Activated CD8-positive, alpha-beta memory T cell treated with anti-CD3 and anti-CD28 coated beads for 24 hours (primary cell): ENCODE measurements at regions not wholly inside any gene's neighbourhood (a gene's known extent, or its start where the extent isn't known, plus 50 kb on each side); places are given as distances from the start of the nearest gene placed in this dataset.

ENCODE experiments used
- DNase-seq: peaks from one replicate; pipeline ENCODE4 v3.0.0-alpha.2; 2020

DNA sequence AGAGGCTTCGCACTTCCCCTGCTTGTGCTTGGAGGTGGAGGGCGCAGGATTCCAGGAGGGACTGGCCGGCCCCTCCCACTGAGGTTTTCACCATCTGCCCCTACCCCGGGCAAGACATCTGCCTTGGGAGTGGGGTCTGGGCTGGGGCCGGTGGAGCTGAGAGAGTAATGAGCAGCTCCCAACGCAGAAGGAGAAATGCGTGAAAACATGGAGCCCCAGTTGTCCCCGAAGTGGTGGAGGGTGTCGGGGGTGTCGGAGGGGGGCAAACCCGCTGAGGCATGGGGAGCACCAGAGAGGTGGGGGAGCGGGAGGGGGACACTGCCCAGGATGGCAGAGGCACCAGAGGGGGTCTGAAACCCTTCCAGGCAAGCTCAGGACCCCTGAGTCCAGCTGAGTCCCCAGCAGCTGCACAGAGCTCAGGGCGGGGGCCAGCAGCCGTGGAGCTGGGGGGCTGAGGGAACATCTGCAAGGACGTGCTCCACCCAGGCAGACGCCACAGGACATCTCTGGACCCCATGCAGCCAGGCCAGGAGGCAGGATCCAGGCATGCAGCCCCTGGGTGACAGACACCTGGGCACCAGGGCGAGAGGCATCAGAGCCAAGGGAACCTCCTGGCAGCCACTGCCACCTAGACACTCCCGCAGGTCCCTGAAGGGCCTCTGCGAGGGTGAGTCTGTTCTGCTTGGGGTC, 110.6 kb downstream of the SIK1 start:
- no peak for DNase-seq

DNA sequence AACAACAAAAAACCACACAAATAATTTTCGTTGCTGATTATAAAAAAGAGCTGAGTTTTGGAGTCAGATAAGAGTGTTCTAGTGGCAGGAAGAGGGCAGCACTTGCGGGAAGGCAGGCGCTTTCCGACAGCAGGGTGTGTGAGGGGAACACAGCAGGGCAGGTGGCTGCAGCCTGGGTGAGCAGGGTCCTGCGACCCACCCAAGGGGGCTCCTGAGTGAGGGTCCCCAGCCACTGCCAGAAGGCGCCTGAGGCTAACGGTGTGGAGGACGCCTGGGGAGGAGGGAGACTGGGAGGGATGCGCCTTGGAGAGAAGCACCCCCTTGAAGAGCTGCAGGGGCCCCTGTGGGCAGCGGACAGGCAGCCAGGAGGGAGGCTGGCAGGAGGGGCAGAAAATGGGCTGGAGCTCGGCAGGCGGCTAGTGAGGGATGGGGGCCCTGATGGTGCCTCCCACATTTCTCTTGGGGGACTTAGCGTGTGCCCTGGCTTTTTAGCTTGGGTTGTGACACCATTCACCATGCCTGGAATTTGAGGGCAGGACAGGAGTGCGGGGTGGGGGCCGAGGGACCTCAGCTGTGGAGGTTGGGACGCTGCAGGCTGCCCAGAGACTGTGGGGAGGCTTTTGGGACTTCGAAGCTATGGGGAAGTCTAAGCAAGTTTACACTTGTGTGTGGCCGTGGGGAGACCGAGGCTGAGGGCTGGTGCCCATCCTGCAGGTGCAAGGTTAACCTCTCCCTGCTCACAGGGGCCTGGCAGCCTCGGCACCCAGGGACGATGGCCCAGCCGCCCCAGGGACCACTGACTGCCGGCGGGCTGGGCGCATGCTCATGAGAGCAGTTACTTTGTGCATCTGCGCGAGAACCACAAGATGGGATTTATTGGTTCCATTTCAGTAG, 111.4 kb downstream of the SIK1 start:
- no peak for DNase-seq

DNA sequence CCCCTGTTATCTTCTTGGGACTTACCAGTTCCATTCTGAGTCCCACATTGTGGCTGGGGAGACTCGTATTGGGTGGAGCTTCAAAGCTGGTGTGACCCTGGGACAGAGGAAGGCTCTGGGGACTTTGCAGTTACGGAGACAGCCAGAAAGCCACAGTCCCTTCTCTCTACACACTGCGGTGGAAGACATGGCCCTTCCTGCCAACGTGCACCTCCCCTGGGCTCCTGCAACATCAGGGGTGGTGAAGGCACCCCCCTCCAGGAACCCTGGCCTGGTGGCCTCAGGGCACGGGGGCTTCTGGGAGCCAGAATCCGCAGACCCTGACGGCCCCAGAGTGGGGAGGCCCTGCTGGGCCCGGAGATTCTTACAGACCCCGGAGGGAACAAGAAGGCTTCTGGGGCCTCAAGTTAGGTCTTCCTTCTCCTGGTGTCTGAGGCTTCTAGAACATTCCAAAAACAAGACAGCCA, 113.0 kb downstream of the SIK1 start:
- DNase-seq = no peak

DNA sequence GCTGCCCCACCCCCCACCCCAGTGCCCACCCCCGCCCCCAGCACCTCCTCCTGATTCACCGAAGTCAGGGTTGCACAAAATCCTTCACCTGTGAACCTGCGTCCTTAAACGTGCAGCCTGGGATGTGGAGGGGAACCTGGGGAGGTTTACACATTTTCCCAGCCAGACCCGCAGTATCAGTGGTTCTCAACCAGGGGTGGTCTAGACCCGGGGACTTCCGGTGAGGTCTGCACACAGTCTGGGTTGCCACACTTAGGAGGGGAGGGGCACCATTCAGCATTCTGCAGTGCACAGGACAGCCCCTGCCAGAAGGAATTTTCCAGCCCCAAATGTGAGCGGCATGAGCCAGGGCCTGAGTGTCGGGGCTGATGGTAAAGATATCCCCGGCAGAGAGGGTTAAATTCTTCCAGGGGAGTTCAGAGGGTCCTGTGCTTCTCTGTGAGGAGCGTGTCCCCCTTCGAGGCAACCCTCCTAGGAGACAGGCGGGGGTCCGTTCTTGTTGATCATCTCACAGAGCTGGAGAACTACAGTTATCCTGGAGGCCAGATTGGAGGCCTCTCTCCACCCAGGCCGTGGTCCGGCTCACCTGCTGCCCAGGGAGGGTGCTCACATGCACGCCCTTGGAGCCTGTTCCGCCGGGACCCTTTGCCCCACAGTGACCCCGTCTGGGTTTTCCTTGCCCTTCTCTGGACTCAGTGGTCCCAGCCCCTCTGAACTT, 113.6 kb downstream of the SIK1 start:
- no peak for DNase-seq

DNA sequence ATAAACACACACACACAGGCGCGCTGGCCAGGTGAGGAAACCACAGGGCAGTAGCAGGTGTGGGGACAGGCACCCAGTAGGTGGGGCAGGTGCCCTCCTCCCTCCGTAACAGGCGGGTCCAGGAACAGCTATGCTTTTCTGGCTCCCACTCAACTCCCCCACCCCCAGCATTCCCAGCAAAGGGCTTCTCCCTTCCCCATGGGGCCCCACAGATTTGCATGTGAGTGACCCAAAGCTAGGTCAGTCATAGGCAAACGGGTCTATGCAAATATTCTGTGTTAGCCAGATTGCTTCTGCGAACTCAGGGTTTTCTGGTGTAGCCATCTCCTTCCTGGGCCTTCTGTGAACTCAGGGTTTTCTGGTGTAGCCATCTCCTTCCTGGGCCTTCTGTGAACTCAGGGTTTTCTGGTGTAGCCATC, 114.2 kb downstream of the SIK1 start:
- no peak for DNase-seq

DNA sequence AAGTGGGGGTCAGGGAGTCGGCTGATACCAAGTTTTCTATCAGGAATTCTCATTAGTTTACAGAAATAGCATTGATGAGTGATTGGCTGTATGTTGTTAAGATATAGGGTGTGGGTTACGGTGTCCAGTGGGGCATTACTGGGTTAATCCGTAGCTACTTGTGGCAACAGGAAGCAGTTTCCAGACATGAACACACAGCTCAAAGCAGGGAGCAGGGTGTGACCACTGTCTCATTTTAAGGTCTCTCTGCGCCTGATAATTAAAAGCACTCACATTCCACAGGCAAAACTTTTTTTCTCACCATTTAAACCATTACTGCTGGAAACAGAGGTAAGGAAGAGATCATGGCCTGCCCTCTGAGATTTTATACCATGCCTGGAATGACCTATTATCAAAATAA, 114.9 kb downstream of the SIK1 start:
- no peak for DNase-seq

DNA sequence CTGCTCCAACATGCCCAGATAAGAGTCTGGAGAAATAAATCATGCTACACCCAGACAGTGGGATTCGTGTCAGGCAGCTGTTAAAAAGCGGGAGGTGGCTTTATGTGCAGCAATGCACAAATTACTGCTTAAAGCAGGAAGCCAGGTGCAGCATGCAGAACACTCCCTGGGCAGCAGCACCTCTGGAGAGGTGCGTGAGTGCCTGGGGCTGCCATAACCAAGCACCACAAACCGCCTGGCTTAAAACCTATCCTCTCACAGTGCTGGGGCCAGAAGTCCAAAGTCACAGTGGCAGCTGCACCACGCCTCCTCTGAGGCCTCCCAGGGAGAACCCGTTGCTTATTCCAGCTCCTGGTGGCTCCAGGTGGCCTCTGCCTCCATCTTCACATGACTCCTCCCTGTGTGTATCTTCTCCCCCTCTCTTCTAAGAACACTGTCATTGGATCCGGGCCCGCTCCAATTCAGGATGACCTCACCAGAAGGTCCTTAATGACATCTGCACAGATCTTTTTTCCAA, 115.6 kb downstream of the SIK1 start:
- DNase-seq = no peak

DNA sequence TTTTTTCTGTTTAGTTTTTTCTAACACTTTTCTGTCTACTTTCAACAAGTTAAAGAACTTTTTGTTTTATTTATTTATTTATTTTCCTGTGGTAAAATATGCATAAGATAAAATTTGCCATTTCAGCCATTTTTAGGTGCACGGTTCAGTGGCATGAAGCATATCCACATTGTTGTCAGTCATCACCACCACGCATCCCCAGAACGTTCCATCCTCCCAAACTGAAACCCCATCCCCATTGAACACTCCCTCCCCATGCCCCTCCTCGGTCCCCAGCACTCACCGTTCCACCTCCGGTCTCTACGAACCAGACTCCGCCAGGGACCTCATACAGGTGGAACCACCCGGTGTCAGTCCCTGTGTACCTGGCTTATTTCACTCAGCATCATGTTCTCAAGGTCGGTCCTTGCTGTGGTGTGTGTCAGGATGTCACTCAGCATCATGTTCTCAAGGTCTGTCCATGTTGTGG, 118.1 kb downstream of the SIK1 start:
- no peak for DNase-seq

DNA sequence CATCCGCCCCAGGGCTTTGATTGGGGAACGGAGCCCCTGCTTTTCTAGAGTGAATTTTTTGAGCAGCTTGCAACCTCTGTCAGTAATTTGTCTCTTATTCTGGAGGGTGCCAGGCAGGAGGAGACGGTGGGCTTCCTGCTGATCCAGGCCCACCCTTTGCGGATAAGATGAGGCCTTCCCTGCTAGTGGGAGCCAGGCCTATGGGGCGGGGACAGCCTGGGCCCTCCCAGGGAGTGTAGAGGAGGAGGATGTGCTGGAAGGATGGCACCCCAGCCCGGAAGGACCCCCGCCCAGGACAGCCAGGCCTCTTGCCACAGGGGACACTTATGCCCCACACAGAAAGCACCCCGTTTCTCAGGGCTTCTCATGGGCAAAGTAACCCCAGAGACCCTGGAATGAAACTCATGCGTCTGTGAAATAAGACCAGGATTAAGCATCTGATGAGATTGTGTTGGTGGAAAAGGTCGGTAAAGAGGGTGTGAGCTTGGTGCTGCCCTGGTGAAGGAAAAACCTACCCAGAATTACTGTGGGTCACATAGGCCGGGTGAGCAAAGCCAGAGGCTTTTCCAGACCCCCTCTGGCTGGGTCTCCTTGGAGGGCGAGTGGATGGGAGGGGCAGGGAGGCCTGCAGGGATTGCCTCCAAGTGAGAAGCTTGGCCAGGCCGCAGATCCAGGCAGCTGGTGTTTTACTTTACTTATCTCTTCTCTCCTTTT, 118.7 kb downstream of the SIK1 start:
- DNase-seq = no peak

DNA sequence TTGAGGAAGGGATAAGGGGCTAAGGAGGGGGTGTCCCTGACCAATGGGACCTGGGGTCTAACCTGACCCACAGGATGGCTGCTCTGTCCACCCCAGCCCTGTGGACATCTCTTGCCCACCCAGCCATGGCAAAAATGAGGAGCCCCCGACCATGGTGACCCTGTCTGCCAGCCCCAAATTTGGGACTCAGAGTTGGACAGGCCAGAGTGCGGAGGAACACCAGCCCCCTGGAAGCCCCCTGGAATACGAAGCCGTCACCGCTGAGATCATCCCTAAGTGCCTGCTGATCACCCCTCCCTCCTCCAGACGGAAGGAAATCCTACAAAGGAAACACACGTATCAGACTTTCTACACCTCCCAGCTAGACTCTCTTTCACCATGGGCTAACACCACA, 119.3 kb downstream of the SIK1 start:
- no peak for DNase-seq

DNA sequence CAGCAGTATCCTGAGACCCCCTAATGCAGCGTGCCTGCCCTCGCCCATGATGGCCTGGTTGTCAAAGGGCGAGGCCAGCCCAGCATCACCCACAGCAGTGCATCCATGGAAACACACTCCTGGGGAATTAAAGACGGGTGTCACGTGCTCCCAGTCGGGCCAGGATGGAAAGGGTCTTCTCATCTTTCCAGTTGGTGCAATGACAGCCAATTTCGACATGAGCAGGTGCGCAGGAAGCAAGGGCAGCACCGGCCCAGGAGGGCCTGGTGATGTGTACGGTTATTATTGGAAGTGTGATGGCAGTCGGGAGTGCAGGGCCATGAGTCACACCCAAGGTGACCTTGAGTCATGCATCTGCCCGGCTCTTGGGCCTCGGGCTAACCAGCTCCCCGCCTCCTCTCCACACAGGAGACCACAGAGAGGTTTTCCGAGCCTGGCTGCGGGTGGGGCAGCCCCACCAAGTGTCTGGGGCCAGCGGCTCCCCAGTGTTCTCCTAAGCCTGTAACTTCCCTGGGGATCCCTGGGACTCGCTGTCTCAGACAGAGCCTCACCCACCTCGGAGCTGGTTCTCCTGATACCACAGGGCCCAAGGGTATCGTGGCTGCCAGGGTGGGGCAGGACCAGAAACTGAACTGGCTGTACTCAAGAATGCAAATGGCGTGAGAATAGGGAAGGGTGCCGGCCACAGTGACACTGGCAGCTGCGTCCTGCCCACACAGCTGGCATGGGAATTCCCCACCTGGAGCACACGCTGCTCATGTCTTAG, 119.8 kb downstream of the SIK1 start:
- DNase-seq = no peak

DNA sequence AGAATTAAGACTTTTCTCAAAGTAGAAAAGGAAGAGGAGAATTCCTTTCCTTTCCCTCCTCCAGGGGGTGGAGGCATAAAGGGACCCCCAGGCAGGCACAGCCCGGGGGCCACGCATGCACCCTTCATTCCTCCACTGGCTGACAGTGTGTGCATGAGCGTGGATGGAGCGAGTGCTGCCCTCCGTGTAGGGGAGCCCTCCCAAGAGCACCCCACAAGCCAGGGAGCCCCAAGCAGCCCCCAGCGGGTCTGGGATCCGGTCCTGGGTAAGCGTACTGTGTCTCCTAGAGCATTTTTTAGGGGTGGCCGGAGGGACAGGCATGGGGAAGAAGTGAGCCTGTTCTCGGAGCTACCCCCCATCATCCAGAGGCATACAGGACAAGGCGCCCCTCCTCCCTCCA, 120.5 kb downstream of the SIK1 start:
- DNase-seq = no peak

DNA sequence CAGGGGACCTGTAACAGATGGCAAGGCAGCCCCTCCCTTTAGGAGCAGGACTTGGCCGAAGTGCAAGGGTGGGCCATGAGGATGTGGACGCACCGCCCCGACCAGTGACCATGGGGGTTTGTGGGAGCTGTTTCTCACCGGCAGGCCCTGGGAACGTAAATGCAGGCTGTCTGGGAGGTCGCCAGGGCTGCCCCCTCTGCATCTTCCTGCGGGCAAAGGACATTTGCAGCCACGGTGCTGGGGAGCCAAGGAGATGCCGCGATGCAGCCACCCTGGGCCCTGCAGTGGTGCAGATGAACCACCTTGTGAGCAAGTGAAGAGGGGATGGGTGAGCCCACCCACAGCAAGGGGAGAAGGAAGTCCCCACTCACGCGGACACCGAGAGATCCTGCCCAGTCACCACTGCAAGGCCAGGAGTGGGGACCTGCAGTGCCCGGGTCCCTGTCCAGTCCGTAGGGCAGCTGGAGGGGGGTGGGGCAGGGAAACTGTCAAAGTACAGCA, 121.1 kb downstream of the SIK1 start:
- DNase-seq = no peak

DNA sequence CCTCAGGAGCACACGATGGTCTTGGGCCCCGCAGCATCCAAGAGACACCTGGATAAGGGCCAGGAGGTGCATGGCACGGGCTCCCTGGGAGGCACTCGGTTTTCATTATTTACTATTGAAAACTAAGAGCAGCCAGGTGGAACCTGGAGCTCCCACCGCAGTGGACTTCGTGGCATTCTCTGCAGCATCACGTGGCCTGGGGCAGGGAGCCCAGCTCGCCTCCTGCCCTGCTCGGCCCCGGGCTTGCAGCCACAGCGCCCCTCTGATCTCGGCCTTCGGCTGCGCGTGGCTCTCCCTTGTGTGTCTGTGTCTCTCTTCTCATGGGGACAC, 121.6 kb downstream of the SIK1 start:
- no peak for DNase-seq

DNA sequence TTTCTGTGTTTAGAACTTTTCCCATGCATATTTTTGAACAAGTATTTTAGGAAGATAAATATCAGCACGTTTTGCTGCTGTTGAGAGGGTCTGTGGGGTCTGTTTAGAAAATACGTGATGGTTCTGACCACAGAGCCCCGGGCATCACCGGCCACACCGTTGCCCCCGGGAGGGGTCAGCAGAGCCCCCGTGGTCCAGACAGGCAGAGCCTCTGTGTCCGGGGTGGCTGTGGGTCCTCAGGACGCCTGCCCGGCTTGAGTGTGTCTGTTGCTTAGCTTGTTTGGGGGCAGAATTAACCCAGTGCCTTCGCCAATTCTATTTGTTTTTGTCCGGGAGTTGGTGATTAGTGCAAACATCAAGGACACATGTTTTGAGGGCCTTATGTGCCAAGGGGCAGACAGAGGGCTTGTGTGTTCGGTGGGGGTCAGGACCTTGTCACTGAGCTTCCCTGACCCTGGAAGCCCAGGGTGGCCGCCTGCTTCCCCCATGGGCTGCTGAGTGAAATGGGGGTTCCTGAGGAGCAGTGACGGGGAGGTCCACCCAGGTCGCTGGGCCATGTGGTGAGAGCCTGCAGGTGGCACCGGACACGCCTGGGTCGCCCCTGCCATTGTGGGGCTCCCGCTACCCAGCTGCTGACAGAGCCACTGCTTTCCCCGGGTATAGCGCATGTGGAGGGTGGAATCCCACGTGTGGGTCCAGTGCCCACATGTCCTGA, 122.2 kb downstream of the SIK1 start:
- DNase-seq = no peak

DNA sequence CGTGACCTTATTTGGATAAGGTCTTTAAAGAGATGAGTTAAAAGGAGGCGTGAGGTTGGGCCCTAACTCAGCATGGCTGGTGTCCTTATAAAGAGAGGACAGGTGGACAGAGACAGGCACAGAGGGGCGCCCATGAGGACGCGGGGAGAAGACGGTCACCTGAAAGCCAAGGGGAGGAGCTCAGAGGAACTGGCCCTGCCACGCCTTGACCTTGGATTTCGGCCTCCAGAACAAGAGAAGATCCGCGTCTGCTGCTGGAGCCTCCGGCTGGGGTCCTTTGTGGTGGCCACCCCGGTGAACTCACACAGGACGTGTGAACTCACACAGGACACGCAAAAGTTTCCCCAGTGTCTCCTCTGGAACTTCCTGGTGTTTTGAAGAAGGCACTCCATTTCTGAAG, 122.7 kb downstream of the SIK1 start:
- DNase-seq = no peak

DNA sequence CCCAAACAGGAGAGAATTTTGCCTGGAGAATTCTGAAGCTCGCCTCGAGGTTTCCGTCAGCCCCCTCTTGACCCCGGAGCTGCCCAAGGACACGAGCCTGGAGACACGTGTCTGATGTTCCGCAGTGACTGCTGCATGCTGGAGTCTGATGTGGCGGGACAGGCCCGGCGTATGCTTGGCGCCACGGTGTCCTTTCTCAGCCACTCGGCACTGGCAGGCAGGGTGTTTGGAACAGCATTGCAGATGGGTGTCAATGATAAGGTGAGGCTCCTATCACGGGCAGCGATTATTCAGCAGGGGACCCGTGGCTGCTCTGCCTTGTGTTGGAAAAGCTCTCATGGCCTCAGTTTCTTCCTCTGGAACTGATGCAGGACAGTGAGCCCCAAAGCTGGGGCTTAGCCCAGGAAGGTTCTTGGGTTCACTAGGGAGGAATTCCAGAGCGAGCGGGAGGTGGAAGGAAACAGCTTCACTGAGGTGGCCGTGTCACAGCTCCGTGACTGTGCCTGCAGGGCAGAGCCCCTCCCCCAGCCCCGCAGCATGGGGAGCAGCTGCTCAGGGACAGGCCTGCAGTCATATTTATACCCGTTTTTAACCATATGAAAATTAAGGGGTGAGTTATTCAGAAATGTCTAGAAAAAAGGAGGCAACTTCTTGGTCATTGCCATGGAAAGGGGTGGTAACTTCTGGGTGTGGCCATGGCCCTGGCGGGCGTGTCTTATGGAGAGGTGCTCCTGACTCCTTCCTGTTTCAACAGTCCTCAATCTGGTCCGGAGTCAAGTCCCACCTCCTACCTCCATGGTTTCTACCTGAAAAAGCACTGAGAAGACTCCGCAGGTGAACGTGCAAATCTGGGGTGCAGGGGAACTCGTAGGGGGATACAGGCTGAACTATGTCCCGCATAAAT, 123.4 kb downstream of the SIK1 start:
- no peak for DNase-seq

DNA sequence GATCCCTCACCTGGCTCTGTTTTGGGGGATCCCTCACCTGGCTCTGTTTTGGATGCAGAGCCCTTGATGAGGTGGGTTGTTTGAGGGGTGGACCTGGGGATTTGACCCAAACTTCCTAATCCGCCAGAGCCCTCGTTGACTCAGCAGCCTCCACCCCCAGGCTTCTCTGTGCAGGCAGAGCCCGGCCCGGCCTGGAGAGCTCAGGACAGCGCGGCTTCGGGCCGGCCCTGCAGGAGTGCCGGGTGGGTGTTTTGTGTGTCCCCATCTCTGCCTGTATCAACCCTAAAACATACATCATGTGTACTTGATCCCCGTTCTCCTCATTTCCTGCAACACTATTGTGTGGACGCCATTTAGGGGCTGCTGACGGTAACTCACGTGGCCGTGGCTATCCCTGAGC, 124.2 kb downstream of the SIK1 start:
- DNase-seq = no peak

DNA sequence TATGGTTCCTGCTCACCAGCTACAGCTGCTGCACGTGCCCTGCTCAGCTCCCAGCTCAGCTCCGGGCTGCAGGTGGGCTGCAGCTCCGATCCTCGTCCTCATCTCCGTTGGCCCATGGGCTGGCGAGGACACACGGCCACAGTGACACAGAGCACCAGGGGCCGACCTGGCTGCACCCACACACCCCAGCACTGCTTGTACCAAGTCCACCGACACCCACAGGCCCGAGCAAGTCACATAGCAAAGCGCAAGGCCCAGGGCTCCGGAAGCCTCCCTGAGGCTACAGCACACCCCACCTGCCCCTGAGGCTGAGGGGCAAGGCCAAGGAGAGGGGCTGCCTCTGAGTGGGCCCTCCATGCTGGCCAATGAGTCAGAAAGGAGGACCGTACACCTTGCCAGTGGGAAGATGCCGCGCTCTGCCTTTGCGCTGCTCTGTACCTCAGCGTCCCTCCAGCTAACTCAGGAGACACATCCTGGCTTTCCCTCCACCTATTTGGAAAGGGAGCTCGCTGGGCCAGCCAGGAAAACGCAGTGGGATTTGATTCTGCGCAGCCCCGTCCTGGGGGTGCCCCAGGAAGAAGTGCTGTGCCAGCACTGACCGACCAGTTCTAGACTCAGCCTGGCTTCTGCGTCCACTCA, 124.8 kb downstream of the SIK1 start:
- DNase-seq = no peak
